ENCODE measurements at regions not wholly inside any gene's neighbourhood (a gene's known extent, or its start where the extent isn't known, plus 50 kb on each side); places are given as distances from the start of the nearest gene placed in this dataset.

DNA sequence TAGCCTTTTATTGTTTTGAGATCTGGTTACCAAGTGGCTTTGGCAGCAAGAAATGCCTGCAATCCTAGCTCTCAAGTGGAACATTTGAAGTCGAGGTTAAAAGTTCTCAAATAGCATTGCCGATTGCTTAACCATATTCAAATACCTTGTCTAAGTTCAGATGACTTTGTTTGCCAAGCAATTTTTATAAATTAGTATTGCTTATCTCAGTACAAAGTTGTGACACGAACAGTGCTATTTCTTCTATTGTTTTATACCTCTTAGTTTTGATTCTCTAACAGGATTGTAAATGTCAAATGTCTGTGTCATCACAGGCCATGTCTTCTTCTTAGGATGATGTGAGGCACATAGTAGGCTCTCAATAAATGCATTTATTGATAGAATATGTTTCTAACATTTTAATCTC, 633.3 kb downstream of the PTPRC start:
- no peak for DNase-seq (ENCODE audit: low read depth in 1 of 2, low spot score in 1 of 2)

GRCh38 chr1:199272628-199273086, 633.8 kb downstream of the PTPRC start:
- DNase-seq (ENCODE audit: low read depth in 1 of 2, low spot score in 1 of 2), result no peak

DNA sequence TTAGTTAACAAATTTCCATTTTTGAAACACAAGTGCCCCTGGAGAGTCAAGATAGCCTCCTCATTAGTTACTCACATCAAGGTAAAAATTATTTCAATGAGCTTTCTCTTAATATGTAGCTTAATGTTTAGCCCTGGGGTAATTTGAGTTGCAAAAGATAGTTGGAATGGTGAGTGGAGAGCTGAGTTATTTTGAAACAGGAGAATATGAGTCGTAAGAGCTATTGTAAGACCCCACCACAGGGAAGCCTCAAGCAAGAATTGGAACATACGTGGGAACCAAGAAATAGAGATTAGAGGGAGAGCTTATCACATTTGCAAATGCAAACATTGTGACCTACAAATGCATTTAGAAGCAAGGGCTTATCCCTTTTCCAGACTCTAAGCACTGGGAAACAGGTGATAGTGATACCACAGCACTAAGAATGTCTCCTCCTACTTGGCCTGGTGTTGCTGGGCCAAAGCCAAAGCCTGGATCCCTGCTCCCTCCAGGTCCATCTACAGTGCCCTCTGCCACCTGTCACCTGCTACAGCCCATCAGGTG, 635.1 kb downstream of the PTPRC start:
- no peak for DNase-seq (ENCODE audit: low read depth in 1 of 2, low spot score in 1 of 2)

GRCh38 chr1:199279067-199279466, 640.2 kb downstream of the PTPRC start:
- DNase-seq (ENCODE audit: low read depth in 1 of 2, low spot score in 1 of 2), result no peak

DNA sequence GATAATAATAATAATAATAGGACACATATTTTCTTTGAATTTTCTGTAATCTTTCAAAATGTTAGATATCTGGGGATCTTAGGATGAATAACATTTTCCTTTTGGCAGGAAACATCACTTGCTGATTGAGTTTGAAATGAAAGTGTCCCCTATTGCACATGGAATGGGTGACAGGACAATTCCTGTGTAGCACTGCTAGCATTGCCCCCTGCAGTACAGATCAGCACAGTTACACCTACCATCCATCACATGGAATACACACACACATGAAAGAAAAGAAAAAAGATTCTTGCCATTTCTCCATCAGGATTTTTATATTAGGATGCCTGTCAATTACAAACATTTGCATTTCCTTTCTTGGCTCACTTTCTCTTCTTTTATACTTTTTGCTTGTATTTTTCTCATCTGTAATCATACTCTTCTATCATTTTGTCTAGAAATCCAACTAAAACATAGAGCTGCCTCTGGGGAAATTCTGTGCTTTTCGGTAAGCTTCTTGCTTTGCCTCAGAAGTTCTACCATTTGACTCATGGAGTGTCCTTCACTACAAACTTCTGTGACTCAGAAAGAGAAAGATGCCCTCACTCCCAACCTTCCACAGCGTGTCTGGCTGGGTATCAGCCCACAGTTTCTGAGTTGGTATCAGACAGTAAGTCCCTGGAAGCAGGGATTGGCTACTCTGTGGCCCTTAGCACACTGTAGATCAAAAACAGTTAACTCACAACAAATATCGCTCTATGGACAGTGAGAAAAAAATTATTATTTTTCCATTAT, 641.2 kb downstream of the PTPRC start:
- DNase-seq (ENCODE audit: low read depth in 1 of 2, low spot score in 1 of 2), result no peak

DNA sequence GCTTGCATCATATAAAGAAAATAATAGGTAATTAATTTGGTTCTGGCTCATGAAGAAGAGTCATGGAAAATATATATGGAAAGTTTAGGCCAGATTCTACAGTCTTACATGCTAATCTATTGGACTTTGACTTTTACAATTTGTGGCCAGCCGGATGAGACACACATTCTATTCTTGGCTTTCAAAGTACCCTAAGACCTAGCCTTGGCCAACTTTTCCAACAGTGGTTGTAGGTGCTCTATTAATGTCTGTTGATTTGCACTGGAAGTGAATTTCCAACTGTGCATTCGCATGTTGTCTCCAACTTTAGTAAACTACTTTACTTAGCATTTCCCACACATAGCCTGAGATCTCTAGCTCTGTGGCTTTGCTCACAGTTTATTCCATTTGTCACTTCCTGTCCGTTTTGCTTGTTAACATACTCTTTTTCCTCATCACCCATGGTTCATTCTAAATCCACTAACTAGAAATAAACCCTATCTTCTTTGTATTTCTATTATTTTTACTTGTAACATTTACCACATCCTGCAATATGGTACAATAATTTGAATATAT, 644.0 kb downstream of the PTPRC start:
- no peak for DNase-seq (ENCODE audit: low read depth in 1 of 2, low spot score in 1 of 2)

DNA sequence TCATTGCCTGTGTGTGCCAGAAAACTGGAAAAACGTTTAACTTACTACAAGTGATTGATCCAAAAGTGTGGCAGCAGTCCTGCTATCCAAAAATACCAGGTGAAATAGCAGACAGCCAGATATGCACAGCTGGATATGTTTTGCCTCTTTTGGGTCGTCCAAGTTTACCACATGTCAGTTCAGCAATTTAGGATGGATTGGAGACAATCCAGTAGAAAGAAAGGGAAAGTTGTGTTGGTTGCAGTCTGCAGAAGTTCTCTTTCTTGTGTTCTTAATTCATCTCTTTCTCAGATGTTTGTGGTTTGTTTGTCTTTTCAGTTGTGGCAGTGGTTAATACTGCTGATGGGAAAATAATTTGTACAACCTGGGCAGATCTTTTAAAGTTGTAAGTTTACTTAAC, 645.0 kb downstream of the PTPRC start:
- no peak for DNase-seq (ENCODE audit: low read depth in 1 of 2, low spot score in 1 of 2)

GRCh38 chr1:199287206-199287605, 648.4 kb downstream of the PTPRC start:
- DNase-seq (ENCODE audit: low read depth in 1 of 2, low spot score in 1 of 2), result no peak

- DNase-seq (ENCODE audit: low read depth in 1 of 2, low spot score in 1 of 2), result no peak
Observed at GRCh38 chr1:199287647-199288046, 648.8 kb downstream of the PTPRC start.

DNA sequence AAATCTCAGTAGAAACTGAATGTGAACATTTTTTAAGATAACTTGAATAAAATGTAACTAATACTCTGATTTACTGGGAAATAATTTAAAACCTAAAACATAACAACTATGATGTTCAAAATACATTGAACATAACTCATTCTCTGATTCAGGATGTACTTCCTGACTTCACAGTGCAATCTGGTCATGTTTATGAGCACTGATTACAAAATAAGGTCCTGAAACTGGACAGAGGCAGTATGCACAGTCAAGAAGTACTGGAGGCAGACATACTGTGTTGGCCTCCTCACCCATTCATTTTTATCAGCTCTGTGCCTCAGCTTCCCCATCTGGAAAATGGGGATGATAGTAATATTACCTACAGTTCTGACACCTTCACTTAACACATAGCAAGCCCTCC, 651.3 kb downstream of the PTPRC start:
- no peak for DNase-seq (ENCODE audit: low read depth in 1 of 2, low spot score in 1 of 2)

DNA sequence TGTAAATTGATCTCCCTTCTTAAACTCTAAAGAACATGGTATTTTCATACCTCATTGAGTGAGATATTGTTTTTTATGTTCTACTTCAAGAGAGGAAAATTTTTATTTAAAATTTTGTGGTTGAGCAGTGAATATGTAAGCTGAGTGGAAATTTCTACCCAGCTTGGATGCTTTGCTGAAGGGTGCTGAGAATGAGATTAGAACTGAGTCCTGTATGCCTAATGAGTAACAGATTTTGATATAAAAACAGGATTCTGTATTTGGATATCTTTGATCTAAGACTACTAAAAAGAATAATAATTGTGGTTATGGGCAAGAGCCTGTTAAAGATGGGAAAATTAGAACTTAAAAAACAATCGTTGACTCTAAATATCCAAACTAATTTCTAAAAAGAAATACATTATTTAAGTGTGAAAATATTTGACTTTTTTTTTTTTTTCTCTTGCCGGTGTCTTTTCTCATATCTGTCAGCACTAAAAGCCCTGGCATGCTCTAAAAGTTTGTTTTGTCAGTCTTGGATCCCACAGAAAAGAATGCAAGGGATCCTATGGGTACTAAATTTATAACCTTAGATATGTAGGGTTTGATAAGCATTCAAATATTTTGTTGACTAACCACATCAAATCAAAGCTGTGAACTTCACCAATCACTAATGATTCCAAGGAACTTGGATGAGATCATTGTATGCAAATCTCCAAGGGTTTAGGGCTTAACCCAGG, 652.3 kb downstream of the PTPRC start:
- no peak for DNase-seq (ENCODE audit: low read depth in 1 of 2, low spot score in 1 of 2)

DNA sequence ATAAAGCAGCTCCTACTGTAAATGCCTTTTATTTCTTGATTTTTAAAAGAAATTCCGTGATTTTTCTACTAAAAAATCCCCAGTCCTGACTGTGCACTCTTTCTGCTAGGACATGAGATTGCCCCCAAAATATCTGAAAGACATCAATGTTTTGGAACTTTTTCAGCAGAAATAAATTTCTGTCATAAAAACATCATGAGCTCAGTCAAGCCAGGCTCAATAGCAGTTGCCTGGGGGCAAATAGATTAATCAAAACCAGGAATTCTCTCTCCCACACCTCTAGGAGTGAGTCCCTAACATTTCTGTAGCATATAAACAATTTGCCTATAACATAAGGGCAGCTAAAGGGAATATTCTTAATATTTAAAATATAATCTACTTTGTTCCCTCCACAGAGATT, 654.1 kb downstream of the PTPRC start:
- no peak for DNase-seq (ENCODE audit: low read depth in 1 of 2, low spot score in 1 of 2)

DNA sequence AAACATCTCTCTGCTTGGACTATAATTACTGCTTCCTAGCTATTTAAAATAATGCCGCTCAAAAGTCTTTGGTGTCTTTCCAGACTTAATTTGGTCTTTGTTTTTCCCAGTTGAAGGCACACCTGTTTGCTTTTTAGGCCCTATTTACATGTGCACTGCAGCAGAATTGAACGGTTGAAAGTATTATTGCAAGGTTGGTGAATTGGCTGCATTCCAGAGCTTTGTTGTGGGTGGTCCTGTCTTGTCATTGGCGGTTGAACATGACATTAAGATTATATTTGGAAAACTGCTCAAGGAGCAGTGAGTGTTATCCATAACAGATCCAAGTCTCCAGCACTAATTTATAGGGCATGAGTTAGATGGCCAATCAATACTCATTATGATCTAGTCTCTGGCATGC, 656.3 kb downstream of the PTPRC start:
- DNase-seq (ENCODE audit: low read depth in 1 of 2, low spot score in 1 of 2), result no peak

- DNase-seq (ENCODE audit: low read depth in 1 of 2, low spot score in 1 of 2), result no peak
Observed at GRCh38 chr1:199297174-199297573, 658.3 kb downstream of the PTPRC start.

DNA sequence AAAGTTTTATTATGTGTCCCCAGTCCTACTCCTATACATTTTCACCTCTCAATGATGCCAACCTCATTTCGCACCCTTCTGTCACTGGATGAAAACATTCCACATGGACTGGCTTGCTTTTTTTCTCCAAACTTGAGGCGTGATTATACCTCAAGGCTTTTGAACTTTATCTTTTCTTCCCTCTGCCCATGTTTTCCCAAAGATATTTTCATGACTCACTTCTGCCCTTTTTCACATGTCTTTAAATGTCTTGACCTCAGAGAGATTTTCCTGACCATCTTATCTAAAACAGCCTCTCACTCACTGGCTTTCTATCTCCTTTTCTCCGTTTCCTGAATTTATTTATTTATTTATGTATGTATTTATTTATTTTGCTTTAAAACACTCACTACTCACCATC, 659.0 kb downstream of the PTPRC start:
- no peak for DNase-seq (ENCODE audit: low read depth in 1 of 2, low spot score in 1 of 2)

DNA sequence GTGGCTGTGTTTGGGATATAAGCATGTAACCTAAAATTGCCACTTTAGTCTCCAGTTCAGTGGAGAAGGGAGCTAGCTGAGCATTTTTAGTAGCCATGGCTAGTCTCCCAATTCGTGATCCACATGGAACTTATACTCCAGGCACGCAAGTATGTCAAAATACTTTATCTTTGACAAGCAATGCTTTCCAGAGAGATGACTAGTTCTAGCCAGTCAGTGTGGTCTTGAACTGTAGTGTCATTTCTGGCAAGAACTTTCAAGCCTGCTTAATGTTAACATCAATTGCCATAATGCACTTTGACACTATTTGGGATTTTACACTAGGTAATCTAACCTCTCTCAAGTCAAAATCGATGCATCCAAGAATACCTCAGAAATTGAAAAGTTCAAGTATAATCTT, 660.0 kb downstream of the PTPRC start:
- DNase-seq (ENCODE audit: low read depth in 1 of 2, low spot score in 1 of 2), result no peak

- no peak for DNase-seq (ENCODE audit: low read depth in 1 of 2, low spot score in 1 of 2)
Observed at GRCh38 chr1:199301472-199302217, 662.8 kb downstream of the PTPRC start.

DNA sequence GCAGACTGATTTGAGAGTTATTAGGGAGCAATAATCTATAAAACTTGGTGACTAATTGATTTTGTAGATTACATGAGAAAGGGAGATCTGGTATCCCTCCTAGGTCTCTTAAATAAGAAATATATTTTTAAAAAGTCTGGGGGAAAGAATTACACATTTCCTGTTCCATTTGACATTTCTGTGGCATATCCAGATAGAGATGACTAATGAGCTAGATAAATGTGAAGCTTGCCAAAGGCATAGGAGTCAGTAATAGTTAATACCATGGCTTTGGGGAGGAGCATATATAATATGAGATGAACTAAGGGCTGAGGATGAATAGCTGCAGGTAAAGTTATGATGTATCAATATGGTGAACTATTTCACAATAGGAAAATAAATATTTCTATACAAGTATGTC, 663.7 kb downstream of the PTPRC start:
- no peak for DNase-seq (ENCODE audit: low read depth in 1 of 2, low spot score in 1 of 2)

- no peak for DNase-seq (ENCODE audit: low read depth in 1 of 2, low spot score in 1 of 2)
Observed at GRCh38 chr1:199303035-199303434, 664.2 kb downstream of the PTPRC start.

GRCh38 chr1:199305053-199305452, 666.2 kb downstream of the PTPRC start:
- DNase-seq (ENCODE audit: low read depth in 1 of 2, low spot score in 1 of 2), result no peak

- DNase-seq (ENCODE audit: low read depth in 1 of 2, low spot score in 1 of 2), result no peak
Observed at GRCh38 chr1:199307496-199308264, 668.8 kb downstream of the PTPRC start.
